Adrenal gland (tissue), 9 donors: ENCODE measurements at regions not wholly inside any gene's neighbourhood (a gene's known extent, or its start where the extent isn't known, plus 50 kb on each side); places are given as distances from the start of the nearest gene placed in this dataset.

Source experiments
- DNase-seq, 7 donors: peaks; one replicate each; pipeline ENCODE4 v3.0.0-alpha.2; 2019 to 2020
- H3K27ac ChIP-seq, 5 donors: fragments of 200-600 bp; sonication (generic) in 4 of 5; 1 replicate in 3 of 5; 2 replicates in 2 of 5; pipeline versions ENCODE4 v1.5.1 to v1.8.0; 2016 to 2020; ENCODE audit warnings: mild to moderate bottlenecking in 1 of 5
- H3K27me3 ChIP-seq: fragments of 200-600 bp; 2 replicates; pipeline ENCODE4 v1.8.0; 2021
- H3K36me3 ChIP-seq, 2 donors: fragments of 200-600 bp; replicated peaks in 1 of 2; 1 replicate in 1 of 2; 2 replicates in 1 of 2; pipeline versions ENCODE4 v1.5.1 to v1.8.0; 2018 to 2022
- H3K4me1 ChIP-seq, 2 donors: fragments of 200-600 bp; replicated peaks in 1 of 2; 1 replicate in 1 of 2; 2 replicates in 1 of 2; pipeline versions ENCODE4 v1.5.1 to v1.8.0; 2018 to 2021
- H3K4me3 ChIP-seq, 4 donors: fragments of 200-600 bp; sonication (generic) in 3 of 4; one replicate each; pipeline ENCODE4 v1.5.1; 2016 to 2018
- H3K9me3 ChIP-seq, 3 donors: fragments of 200-600 bp; sonication (generic) in 1 of 3; replicated peaks in 1 of 3; 1 replicate in 2 of 3; 2 replicates in 1 of 3; pipeline versions ENCODE4 v1.5.1 to v1.8.0; 2016 to 2021
- POLR2A ChIP-seq, 2 donors: fragments of 450-650 bp; IDR thresholded peaks; one replicate each; pipeline ENCODE4 v1.6.1; 2017; ENCODE audit warnings: antibody characterized with exemption in 2 of 2, mild to moderate bottlenecking in 2 of 2, moderate library complexity in 1 of 2
- WGBS, 4 donors: extraction: QIAGEN DNeasy Blood & Tissue Kit in 2 of 4; methylation state at CpG; one replicate each; pipeline versions ENCODE4 v1.1.5 to v1.1.7; 2013 to 2017; 5-methylcytosine and 5-hydroxymethylcytosine counted together
- intact Hi-C, 2 donors: fragments of 100-400 bp; cut with DNase I; formaldehyde crosslinking; loops; one replicate each; pipeline versions ENCODE4 v1.14.1 to v1.15.0; 2022 to 2023
- TF ChIP-seq, protein P1 (sequence below), 6 experiments: fragments of 450-650 bp in 4 of 6; fragments of 200-600 bp in 2 of 6; sonication (generic) in 1 of 6; IDR thresholded peaks; 1 replicate in 5 of 6; 2 replicates in 1 of 6; pipeline versions ENCODE4 v1.5.1 to v1.8.0; 2016 to 2021; ENCODE audit warnings: antibody characterized with exemption in 6 of 6, mild to moderate bottlenecking in 2 of 6, moderate library complexity in 1 of 6
- donor health status: healthy with polysubstance abuse.
- donor health status: Bipolar disorder and iron deficiency.
- donor health status: DM: yes; HTN: yes; CAD: no.
- donor health status: DM: no; HTN: no; CAD: no.
- donor health status: DM: no; HTN: no; CAD: no.

DNA sequence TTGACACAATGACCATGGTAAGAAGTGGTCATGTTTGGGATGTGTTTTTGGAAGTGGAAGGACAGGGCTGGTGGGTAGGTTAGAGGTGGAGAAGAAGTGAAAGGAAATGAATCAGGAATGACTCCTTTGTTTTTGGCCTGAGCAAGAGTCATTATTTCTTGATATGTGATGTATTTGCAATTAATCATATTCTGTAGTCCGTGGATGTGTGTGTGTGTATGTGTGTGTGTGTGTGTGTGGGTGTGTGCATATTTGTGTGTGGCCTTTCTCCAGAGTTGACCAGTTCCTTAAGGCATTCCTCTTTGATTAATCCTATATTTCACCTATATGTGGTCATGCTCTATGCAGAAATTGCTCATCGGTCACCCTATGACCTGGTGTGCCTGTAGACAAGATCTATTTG lies 130.7 kb downstream of the UTRN start:
- H3K4me1 ChIP-seq, result peaks cover 17 to 33% of the 10 kb centered on the region in 2 donors
- no peaks in the 10 kb centered on the region for H3K36me3 ChIP-seq
- WGBS, 4 donors, result 51 to 73% (median 64%) methylated on average over 2 of the region's 2 CpGs
- intact Hi-C loops, result no loop called here
- no peaks in the 10 kb centered on the region for H3K27me3 ChIP-seq
- no peak for DNase-seq
- TF ChIP-seq, protein P1, sequence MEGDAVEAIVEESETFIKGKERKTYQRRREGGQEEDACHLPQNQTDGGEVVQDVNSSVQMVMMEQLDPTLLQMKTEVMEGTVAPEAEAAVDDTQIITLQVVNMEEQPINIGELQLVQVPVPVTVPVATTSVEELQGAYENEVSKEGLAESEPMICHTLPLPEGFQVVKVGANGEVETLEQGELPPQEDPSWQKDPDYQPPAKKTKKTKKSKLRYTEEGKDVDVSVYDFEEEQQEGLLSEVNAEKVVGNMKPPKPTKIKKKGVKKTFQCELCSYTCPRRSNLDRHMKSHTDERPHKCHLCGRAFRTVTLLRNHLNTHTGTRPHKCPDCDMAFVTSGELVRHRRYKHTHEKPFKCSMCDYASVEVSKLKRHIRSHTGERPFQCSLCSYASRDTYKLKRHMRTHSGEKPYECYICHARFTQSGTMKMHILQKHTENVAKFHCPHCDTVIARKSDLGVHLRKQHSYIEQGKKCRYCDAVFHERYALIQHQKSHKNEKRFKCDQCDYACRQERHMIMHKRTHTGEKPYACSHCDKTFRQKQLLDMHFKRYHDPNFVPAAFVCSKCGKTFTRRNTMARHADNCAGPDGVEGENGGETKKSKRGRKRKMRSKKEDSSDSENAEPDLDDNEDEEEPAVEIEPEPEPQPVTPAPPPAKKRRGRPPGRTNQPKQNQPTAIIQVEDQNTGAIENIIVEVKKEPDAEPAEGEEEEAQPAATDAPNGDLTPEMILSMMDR (IDR thresholded peaks at IDR 0.05), result no peak
- no peak for TF ChIP-seq POLR2A (IDR thresholded peaks at IDR 0.05)
- no peaks in the 10 kb centered on the region for H3K9me3 ChIP-seq
- H3K4me3 ChIP-seq, result no peak overlapping the region
- no peak overlapping the region for H3K27ac ChIP-seq

DNA sequence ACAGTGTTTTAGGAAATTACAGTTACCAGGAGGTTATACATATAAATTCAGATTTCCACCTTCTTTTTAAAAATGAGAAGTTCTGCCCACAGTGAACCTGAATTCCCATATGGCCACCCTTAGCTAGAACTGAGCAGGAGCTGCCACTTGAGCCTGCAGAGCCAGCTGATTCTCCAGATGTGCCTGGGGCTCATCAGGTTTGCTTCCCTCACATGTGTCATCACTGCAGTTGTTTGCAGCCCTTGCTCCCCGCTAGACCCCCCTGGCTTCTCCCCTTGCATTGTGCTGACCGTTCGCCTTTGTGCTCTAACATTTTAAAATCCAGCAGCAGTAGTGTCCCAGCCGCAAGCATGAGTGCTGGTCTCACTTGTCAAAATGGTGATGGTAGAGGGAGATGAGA lies 131.1 kb downstream of the UTRN start:
- 77 to 95% (median 85%) methylated on average over 4 of the region's 4 CpGs for WGBS, 4 donors
- Histone ChIP-seq H3K4me3 (no peak overlapping the region), H3K27ac (no peak overlapping the region), H3K4me1 (peaks cover 17 to 33% of the 10 kb centered on the region in 2 donors), H3K36me3 (no peaks in the 10 kb centered on the region), H3K27me3 (no peaks in the 10 kb centered on the region), H3K9me3 (no peaks in the 10 kb centered on the region)
- intact Hi-C loops, result no loop called here
- TF ChIP-seq, protein P1 (IDR thresholded peaks at IDR 0.05), result no peak
- no peak for TF ChIP-seq POLR2A (IDR thresholded peaks at IDR 0.05)
- DNase-seq, result no peak

DNA sequence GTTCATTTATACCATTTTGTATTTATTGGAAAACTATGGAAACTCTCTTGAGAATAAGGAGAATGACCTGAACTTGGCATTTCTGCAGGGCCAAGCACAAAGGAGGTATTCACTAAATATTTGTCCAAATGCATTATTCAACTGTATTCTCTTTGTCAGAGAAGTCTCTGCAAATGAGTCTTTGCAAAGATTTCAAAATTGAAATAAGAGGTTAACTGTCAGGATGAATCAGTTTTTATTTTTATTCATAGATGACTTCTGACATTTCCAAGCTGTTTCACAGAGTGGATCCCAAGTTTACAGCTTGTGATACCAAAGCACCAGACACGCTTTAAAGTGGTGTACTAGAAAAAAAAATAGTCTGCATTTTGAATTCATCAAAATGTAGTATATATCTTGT lies 131.6 kb downstream of the UTRN start:
- no peak for DNase-seq
- H3K9me3 ChIP-seq, result no peaks in the 10 kb centered on the region
- intact Hi-C loops, result no loop called here
- H3K27ac ChIP-seq, result no peak overlapping the region
- H3K36me3 ChIP-seq, result no peaks in the 10 kb centered on the region
- 16 to 54% (median 50%) methylated on average over 1 of the region's 1 CpG for WGBS, 4 donors
- H3K4me3 ChIP-seq, result no peak overlapping the region
- peaks cover 17 to 33% of the 10 kb centered on the region in 2 donors for H3K4me1 ChIP-seq
- TF ChIP-seq POLR2A (IDR thresholded peaks at IDR 0.05), result no peak
- TF ChIP-seq, protein P1 (IDR thresholded peaks at IDR 0.05), result no peak
- no peaks in the 10 kb centered on the region for H3K27me3 ChIP-seq

DNA sequence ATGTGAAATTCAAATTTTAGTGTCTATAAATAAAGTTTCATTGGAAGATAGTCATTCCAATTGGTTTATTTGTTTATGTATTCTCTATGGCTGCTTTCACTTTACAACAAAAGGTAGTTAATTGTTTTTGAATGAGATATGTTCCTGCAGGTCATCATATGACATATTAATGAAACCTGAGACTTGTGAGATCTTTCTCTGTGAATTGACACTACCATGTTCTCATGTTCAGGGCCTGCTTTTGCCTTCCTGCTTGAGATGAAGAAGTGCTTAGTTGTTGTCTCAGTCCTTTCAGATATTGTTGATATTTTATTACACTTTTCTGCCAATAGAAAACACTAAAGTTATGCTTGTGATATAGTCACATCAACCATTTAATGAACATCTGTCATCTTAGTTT lies 132.5 kb downstream of the UTRN start:
- intact Hi-C loops, result no loop called here
- H3K4me1 ChIP-seq, result peaks cover 17 to 33% of the 10 kb centered on the region in 2 donors

More for the DNA sequence above, 132.5 kb downstream of the UTRN start:
- Histone ChIP-seq H3K27ac (no peak overlapping the region), H3K27me3 (no peaks in the 10 kb centered on the region), H3K36me3 (peaks cover 0 to 3% of the 10 kb centered on the region in 2 donors), H3K9me3 (no peaks in the 10 kb centered on the region), H3K4me3 (no peak overlapping the region)
- no peak for DNase-seq
- TF ChIP-seq, protein P1 (IDR thresholded peaks at IDR 0.05), result no peak
- no peak for TF ChIP-seq POLR2A (IDR thresholded peaks at IDR 0.05)
